ENCODE measurements at regions not wholly inside any gene's neighbourhood (a gene's known extent, or its start where the extent isn't known, plus 50 kb on each side); places are given as distances from the start of the nearest gene placed in this dataset.

DNA sequence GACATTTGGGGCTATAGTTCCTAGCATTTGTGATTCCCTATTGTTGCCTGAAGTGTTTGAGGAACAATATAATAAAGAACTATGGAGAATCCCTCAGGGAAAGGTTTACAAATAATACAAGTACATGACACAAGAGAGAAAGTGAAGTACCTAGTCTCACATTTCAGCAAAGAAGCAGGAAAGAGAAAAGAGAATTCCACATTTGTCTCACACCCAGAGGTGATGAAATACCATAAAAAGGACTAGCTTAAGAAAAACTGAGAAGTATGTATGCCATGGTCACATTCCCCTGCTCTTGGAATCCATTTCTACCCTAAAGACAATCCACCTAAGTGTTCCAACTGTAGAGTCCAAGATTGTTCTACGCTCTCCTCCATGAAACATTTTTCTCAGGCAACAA is 79.0 kb upstream of the TARS1 start:
- no peak overlapping the region for H3K27ac ChIP-seq
- intact Hi-C loops (cut with DNase I), result no loop called here
- TF ChIP-seq, protein P1, sequence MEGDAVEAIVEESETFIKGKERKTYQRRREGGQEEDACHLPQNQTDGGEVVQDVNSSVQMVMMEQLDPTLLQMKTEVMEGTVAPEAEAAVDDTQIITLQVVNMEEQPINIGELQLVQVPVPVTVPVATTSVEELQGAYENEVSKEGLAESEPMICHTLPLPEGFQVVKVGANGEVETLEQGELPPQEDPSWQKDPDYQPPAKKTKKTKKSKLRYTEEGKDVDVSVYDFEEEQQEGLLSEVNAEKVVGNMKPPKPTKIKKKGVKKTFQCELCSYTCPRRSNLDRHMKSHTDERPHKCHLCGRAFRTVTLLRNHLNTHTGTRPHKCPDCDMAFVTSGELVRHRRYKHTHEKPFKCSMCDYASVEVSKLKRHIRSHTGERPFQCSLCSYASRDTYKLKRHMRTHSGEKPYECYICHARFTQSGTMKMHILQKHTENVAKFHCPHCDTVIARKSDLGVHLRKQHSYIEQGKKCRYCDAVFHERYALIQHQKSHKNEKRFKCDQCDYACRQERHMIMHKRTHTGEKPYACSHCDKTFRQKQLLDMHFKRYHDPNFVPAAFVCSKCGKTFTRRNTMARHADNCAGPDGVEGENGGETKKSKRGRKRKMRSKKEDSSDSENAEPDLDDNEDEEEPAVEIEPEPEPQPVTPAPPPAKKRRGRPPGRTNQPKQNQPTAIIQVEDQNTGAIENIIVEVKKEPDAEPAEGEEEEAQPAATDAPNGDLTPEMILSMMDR (IDR thresholded peaks at IDR 0.05), result no peak
- DNase-seq, result no peak
- H3K9ac ChIP-seq (ENCODE audit: low read depth in 2 of 2, low read length in 2 of 2), result no peak overlapping the region
- no peaks in the 10 kb centered on the region for H3K27me3 ChIP-seq
- H3K36me3 ChIP-seq, result no peaks in the 10 kb centered on the region
- H3K4me1 ChIP-seq, result no peaks in the 10 kb centered on the region
- H3K4me3 ChIP-seq, result no peak overlapping the region
- H3K9me3 ChIP-seq, result no peaks in the 10 kb centered on the region

DNA sequence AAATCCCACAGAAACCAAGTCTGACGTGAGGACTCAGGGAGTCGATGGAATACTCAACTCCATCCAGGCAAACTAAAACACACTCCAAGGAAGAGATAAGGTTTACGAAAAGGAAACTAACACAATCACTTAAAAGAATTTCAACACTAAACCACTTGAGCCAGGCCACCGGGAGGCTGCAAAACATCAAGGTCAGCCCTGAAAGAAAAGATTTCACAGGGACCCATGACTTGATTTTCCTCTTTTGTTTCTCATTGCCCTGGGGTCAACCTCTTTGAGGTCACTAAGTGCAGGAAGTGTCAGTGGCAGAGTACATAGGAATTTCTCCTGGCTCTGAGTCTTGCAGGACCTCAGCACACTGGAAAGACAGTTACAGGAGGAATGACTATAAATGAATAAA is 77.8 kb upstream of the TARS1 start:
- H3K9ac ChIP-seq (ENCODE audit: low read depth in 2 of 2, low read length in 2 of 2), result no peak overlapping the region
- no peaks in the 10 kb centered on the region for H3K4me1 ChIP-seq
- no peaks in the 10 kb centered on the region for H3K36me3 ChIP-seq
- no peak overlapping the region for H3K27ac ChIP-seq
- DNase-seq, result no peak
- no peak overlapping the region for H3K4me3 ChIP-seq
- H3K9me3 ChIP-seq, result no peaks in the 10 kb centered on the region
- intact Hi-C loops (cut with DNase I), result no loop called here
- H3K27me3 ChIP-seq, result no peaks in the 10 kb centered on the region
- TF ChIP-seq, protein P1 (IDR thresholded peaks at IDR 0.05), result no peak

DNA sequence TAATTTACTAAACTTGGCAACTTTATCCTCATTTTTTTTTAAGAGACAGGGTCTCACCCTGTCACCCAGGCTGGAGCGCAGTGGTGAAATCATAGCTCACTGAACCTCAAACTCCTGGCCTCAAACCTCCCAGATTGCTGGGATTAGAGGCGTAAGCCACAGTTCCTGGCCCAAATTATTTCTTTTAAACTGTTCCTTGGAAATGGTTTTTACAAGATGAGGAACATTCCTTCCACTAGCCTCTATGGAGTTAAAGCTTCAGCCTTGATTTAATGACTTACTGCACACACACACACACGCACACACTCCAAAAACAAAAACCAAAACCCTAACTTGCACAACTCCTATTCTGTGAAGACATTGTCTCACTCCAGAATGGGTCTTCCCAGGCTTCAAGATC is 77.2 kb upstream of the TARS1 start:
- H3K27ac ChIP-seq, result no peak overlapping the region
- DNase-seq, result no peak
- TF ChIP-seq, protein P1 (IDR thresholded peaks at IDR 0.05), result no peak
- H3K9ac ChIP-seq (ENCODE audit: low read depth in 2 of 2, low read length in 2 of 2), result no peak overlapping the region
- intact Hi-C loops (cut with DNase I), result no loop called here
- H3K9me3 ChIP-seq, result no peaks in the 10 kb centered on the region
- H3K4me3 ChIP-seq, result no peak overlapping the region
- H3K36me3 ChIP-seq, result no peaks in the 10 kb centered on the region
- H3K4me1 ChIP-seq, result no peaks in the 10 kb centered on the region
- H3K27me3 ChIP-seq, result no peaks in the 10 kb centered on the region

DNA sequence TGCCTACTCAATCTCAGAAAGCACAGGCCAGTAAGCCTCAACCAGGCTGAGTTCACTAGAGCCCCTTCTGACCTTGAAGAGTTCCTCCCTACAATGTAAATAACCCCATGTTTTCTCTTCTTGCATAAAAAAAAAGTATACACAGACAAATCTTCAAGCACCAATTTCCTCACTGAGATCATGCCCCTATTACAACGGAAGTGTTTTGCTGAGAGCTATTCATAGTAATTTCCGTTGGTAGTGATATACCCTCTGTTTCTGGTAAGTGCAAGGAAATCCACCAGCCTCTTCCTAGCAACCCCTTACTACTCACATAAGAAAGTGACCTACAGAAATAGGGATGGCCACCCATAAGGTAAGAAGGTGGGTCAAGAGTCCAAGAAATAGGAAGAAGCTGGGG is 76.4 kb upstream of the TARS1 start:
- no peaks in the 10 kb centered on the region for H3K4me1 ChIP-seq
- no peaks in the 10 kb centered on the region for H3K27me3 ChIP-seq
- no peak for DNase-seq
- no peaks in the 10 kb centered on the region for H3K9me3 ChIP-seq
- H3K4me3 ChIP-seq, result no peak overlapping the region
- H3K36me3 ChIP-seq, result no peaks in the 10 kb centered on the region
- no peak overlapping the region for H3K27ac ChIP-seq
- intact Hi-C loops (cut with DNase I), result no loop called here
- H3K9ac ChIP-seq (ENCODE audit: low read depth in 2 of 2, low read length in 2 of 2), result no peak overlapping the region
- TF ChIP-seq, protein P1 (IDR thresholded peaks at IDR 0.05), result no peak

DNA sequence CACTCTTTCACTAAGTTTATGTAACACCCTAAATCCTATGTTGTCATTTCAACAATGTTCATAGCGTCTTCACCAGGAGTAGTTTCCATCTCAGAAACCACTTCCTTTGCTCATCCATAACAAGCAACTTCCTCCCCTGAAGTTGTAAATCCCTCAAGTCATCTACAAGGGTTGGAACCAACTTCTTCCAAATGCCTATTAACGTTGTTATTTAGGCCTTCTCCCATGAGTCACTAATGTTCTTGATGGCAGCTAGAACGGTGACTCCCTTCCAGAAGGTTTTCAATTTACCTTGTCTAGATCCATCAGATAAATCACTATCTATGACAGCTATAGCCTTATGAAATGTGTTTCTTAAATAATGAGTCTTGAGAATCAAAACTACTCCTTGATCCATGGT is 73.3 kb upstream of the TARS1 start:
- TF ChIP-seq, protein P1 (IDR thresholded peaks at IDR 0.05), result no peak
- intact Hi-C loops (cut with DNase I), result no loop called here
- DNase-seq, result no peak
- H3K4me1 ChIP-seq, result no peaks in the 10 kb centered on the region
- H3K36me3 ChIP-seq, result no peaks in the 10 kb centered on the region
- H3K9me3 ChIP-seq, result no peaks in the 10 kb centered on the region
- H3K27me3 ChIP-seq, result no peaks in the 10 kb centered on the region
- no peak overlapping the region for H3K27ac ChIP-seq
- no peak overlapping the region for H3K9ac ChIP-seq (ENCODE audit: low read depth in 2 of 2, low read length in 2 of 2)
- H3K4me3 ChIP-seq, result no peak overlapping the region

Measured in colonic mucosa (tissue), 4 donors.